ENCODE measurements at regions not wholly inside any gene's neighbourhood (a gene's known extent, or its start where the extent isn't known, plus 50 kb on each side); places are given as distances from the start of the nearest gene placed in this dataset.

- TF ChIP-seq CTCF (IDR thresholded peaks at IDR 0.05) (no peak), POLR2A (IDR thresholded peaks at IDR 0.05) (no peak)
Measured at GRCh38 chr20:12763406-12763805, 245.4 kb upstream of the SPTLC3 start.
